Endothelial cell of umbilical vein (primary cell): ENCODE measurements at regions not wholly inside any gene's neighbourhood (a gene's known extent, or its start where the extent isn't known, plus 50 kb on each side); places are given as distances from the start of the nearest gene placed in this dataset.

Experiments used
- BruUV-seq: library from RNA; stranded (reverse); fragments of 400-500 nt; replicated peaks from 2 replicates; lab custom pipeline; 2021; lab: Mats Ljungman, UMichigan
- CTCF ChIA-PET: fragments of 300-600, 350-600 bp; sonication (Branson Sonifier 250); formaldehyde crosslinking; loops from one replicate; lab custom pipeline; 2021; ENCODE audit warnings: antibody characterized with exemption, inconsistent platforms; lab: Charles Lee
- POLR2A ChIA-PET: fragments of 300-600, 350-600 bp; sonication (Branson Sonifier 250); formaldehyde crosslinking; loops from one replicate; lab custom pipeline; 2021; ENCODE audit warnings: antibody characterized with exemption, inconsistent platforms; lab: Charles Lee
- DNase-seq: peaks from one replicate; pipeline ENCODE4 v3.0.0-alpha.2; 2011; ENCODE audit warnings: low read depth, low spot score
- FAIRE-seq: peaks from 2 replicates; lab custom pipeline; 2011; peaks lifted over from hg19 to GRCh38; lab: Jason Lieb, UNC
- H2AFZ ChIP-seq: 2 replicates; pipeline ENCODE4 v1.6.0; 2012; ENCODE audit warnings: low read depth, low read length, control low read depth, inconsistent platforms
- H3K27ac ChIP-seq: 2 replicates; pipeline ENCODE4 v1.5.1; 2011; ENCODE audit warnings: low read depth, mild to moderate bottlenecking, control low read depth, low read length, moderate library complexity; ENCODE audit not compliant: insufficient read depth
- H3K27me3 ChIP-seq, 2 experiments: 2 replicates each; pipeline versions ENCODE4 v1.6.0 to v1.6.1; 2011; ENCODE audit warnings: low read length in 2 of 2, mixed read lengths in 1 of 2; ENCODE audit not compliant: control insufficient read depth in 2 of 2, insufficient read depth in 2 of 2
- H3K36me3 ChIP-seq, 2 experiments: 2 replicates in 1 of 2; 3 replicates in 1 of 2; pipeline ENCODE4 v1.5.1; 2011; ENCODE audit warnings: low read length in 2 of 2, mild to moderate bottlenecking in 1 of 2, moderate library complexity in 1 of 2; ENCODE audit not compliant: control insufficient read depth in 2 of 2, insufficient read depth in 2 of 2; ENCODE audit errors: extremely low read depth in 1 of 2
- H3K4me1 ChIP-seq: 3 replicates; pipeline ENCODE4 v1.5.1; 2011; ENCODE audit warnings: mild to moderate bottlenecking, low read length; ENCODE audit not compliant: control insufficient read depth, insufficient read depth; ENCODE audit errors: extremely low read depth
- H3K4me2 ChIP-seq: 2 replicates; pipeline ENCODE4 v1.6.1; 2011; ENCODE audit warnings: low read length, control low read depth, mixed read lengths; ENCODE audit not compliant: insufficient read depth
- H3K4me3 ChIP-seq, 3 experiments: fragments of 200-600 bp in 1 of 3; sonication (generic), shearing (Covaris generic) in 1 of 3; replicated peaks in 1 of 3; 2 replicates each; pipeline ENCODE4 v1.5.1; 2011 to 2016; ENCODE audit warnings: control low read depth in 3 of 3, low read length in 3 of 3, mild to moderate bottlenecking in 2 of 3, inconsistent platforms in 1 of 3, low read depth in 1 of 3, moderate library complexity in 1 of 3; ENCODE audit not compliant: insufficient read depth in 1 of 3
- H3K79me2 ChIP-seq: 2 replicates; pipeline ENCODE4 v1.6.0; 2012; ENCODE audit warnings: low read length, inconsistent platforms; ENCODE audit not compliant: control insufficient read depth, insufficient read depth
- H3K9ac ChIP-seq: replicated peaks from 2 replicates; pipeline ENCODE3; 2011; ENCODE audit warnings: low read length, control low read depth; ENCODE audit not compliant: insufficient read depth; ENCODE audit errors: extremely low read depth
- H3K9me1 ChIP-seq: replicated peaks from 3 replicates; pipeline ENCODE4 v1.6.0; 2011; ENCODE audit warnings: mild to moderate bottlenecking, low read length; ENCODE audit not compliant: control insufficient read depth, insufficient read depth; ENCODE audit errors: extremely low read depth
- H3K9me3 ChIP-seq: replicated peaks from 2 replicates; pipeline ENCODE4 v1.5.1; 2012; ENCODE audit warnings: low read length, inconsistent platforms; ENCODE audit not compliant: control insufficient read depth, insufficient read depth
- H4K20me1 ChIP-seq: replicated peaks from 2 replicates; pipeline ENCODE3; 2011; ENCODE audit warnings: mild to moderate bottlenecking, low read length; ENCODE audit not compliant: control insufficient read depth, insufficient read depth; ENCODE audit errors: extremely low read depth
- EZH2 ChIP-seq: IDR thresholded peaks from 2 replicates; pipeline ENCODE4 v1.6.1; 2012; ENCODE audit warnings: borderline replicate concordance, low read depth, mild to moderate bottlenecking, moderate library complexity, low read length, inconsistent platforms; ENCODE audit not compliant: severe bottlenecking
- FOS ChIP-seq: IDR thresholded peaks from 2 replicates; pipeline ENCODE4 v1.6.1; 2011; ENCODE audit warnings: mild to moderate bottlenecking, low read length, moderate library complexity, borderline replicate concordance; ENCODE audit not compliant: insufficient read depth
- GATA2 ChIP-seq: IDR thresholded peaks from 2 replicates; pipeline ENCODE4 v1.7.0; 2011; ENCODE audit warnings: low read depth, mild to moderate bottlenecking, moderate library complexity, mixed read lengths, low read length; ENCODE audit not compliant: insufficient read length, insufficient read depth
- JUN ChIP-seq: IDR thresholded peaks from 2 replicates; pipeline ENCODE4 v1.6.1; 2011; ENCODE audit warnings: borderline replicate concordance, low read depth; ENCODE audit not compliant: insufficient read length, insufficient read depth
- MYC ChIP-seq: IDR thresholded peaks from one replicate; pipeline ENCODE4 v1.6.1; 2011; ENCODE audit warnings: mild to moderate bottlenecking, low read depth, low read length
- POLR2A ChIP-seq: IDR thresholded peaks from 2 replicates; pipeline ENCODE4 v1.6.1; 2012; ENCODE audit warnings: low read depth, mild to moderate bottlenecking, control low read depth, low read length
- POLR2AphosphoS5 ChIP-seq: IDR thresholded peaks from 2 replicates; pipeline ENCODE4 v1.6.1; 2012; ENCODE audit warnings: low read depth, mild to moderate bottlenecking, control low read depth, low read length, moderate library complexity; ENCODE audit not compliant: insufficient read depth
- dilution Hi-C: fragments of 300-500 bp; cut with MboI; formaldehyde crosslinking; loops from one replicate; pipeline ENCODE4 v1.15.0; 2019; ENCODE audit warnings: low sequenced_read_pairs; ENCODE audit not compliant: extremely low pct_ligation_motif_present
- intact Hi-C: fragments of 100-400 bp; cut with micrococcal nuclease; formaldehyde crosslinking; loops from one replicate; pipeline ENCODE4 v1.10.0; 2022
- TF ChIP-seq, protein P1 (sequence below): IDR thresholded peaks from 2 replicates; pipeline ENCODE4 v1.6.1; 2011; ENCODE audit not compliant: insufficient read depth, insufficient read length
- TF ChIP-seq, protein P2 (sequence below), 2 donors: IDR thresholded peaks; 1 replicate in 1 of 2; 2 replicates in 1 of 2; pipeline ENCODE4 v1.5.1; 2011; ENCODE audit warnings: low read length in 2 of 2, mild to moderate bottlenecking in 2 of 2, moderate library complexity in 2 of 2, control low read depth in 1 of 2, inconsistent platforms in 1 of 2, low read depth in 1 of 2; ENCODE audit not compliant: insufficient read depth in 1 of 2; ENCODE audit errors: extremely low read depth in 1 of 2

DNA sequence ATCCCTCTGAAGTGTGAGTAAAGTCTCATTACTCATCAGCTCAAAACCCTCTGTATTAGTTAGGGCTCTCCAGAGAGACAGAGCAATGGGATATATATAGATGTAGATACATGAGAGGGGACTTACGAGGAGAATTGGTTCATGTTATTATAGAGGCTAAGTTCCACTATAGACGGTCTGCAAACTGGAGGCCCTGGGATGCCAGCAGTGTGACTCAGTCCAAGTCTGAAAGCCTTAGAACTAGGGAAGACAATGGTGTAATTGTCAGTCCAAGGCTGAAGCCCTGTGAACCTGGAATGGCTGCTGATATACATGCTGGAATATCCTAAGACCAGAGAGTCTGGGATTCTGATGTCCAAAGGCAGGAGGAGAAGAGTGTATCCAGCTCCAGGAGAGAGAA is 57.3 kb upstream of the CEP83 start:
- Histone ChIP-seq H3K9me1 (no peaks in the 10 kb centered on the region), H3K79me2 (no peaks in the 10 kb centered on the region), H3K4me2 (no peak overlapping the region), H3K4me3 (no peak overlapping the region), H3K27ac (no peak overlapping the region), H2AFZ (no peak overlapping the region), H3K9ac (no peak overlapping the region), H3K36me3 (no peaks in the 10 kb centered on the region), H3K27me3 (peaks cover 5 to 9% of the 10 kb centered on the region in 2 experiments), H4K20me1 (no peaks in the 10 kb centered on the region), H3K4me1 (no peaks in the 10 kb centered on the region), H3K9me3 (no peaks in the 10 kb centered on the region)
- intact Hi-C loops = no loop called here
- no TSS peak for BruUV-seq
- CTCF ChIA-PET = no interaction called here
- POLR2A ChIA-PET = no interaction called here
- dilution Hi-C loops = no loop called here
- FAIRE-seq (no peak), DNase-seq (no peak)
- TF ChIP-seq EZH2 (no peak), POLR2A (no peak), POLR2AphosphoS5 (no peak), GATA2 (no peak), FOS (no peak), MYC (no peak), JUN (no peak)
- TF ChIP-seq, protein P1, sequence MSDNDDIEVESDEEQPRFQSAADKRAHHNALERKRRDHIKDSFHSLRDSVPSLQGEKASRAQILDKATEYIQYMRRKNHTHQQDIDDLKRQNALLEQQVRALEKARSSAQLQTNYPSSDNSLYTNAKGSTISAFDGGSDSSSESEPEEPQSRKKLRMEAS = no peak
- TF ChIP-seq, protein P2, sequence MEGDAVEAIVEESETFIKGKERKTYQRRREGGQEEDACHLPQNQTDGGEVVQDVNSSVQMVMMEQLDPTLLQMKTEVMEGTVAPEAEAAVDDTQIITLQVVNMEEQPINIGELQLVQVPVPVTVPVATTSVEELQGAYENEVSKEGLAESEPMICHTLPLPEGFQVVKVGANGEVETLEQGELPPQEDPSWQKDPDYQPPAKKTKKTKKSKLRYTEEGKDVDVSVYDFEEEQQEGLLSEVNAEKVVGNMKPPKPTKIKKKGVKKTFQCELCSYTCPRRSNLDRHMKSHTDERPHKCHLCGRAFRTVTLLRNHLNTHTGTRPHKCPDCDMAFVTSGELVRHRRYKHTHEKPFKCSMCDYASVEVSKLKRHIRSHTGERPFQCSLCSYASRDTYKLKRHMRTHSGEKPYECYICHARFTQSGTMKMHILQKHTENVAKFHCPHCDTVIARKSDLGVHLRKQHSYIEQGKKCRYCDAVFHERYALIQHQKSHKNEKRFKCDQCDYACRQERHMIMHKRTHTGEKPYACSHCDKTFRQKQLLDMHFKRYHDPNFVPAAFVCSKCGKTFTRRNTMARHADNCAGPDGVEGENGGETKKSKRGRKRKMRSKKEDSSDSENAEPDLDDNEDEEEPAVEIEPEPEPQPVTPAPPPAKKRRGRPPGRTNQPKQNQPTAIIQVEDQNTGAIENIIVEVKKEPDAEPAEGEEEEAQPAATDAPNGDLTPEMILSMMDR (IDR thresholded peaks at IDR 0.05; ENCODE audit: extremely low read depth in 1 of 2, insufficient read depth in 1 of 2, low read depth in 1 of 2, low read length in 2 of 2) = no peak
